HFF-Myc (cell line): ENCODE measurements at regions not wholly inside any gene's neighbourhood (a gene's known extent, or its start where the extent isn't known, plus 50 kb on each side); places are given as distances from the start of the nearest gene placed in this dataset.

ENCODE experiments used
- DNase-seq: peaks from one replicate; pipeline ENCODE4 v3.0.0-alpha.2; 2011; ENCODE audit warnings: low read depth; ENCODE audit errors: extremely low read depth
- H3K4me3 ChIP-seq: replicated peaks from 2 replicates; pipeline ENCODE4 v1.5.1; 2011; ENCODE audit warnings: low read depth, mild to moderate bottlenecking, control low read depth, low read length
- CTCF ChIP-seq: IDR thresholded peaks from 2 replicates; pipeline ENCODE4 v1.5.1; 2012; ENCODE audit warnings: mild to moderate bottlenecking, low read depth, low read length, control low read depth; ENCODE audit errors: missing control alignments

GRCh38 chr3:88334187-88334868, 184.6 kb downstream of the C3orf38 start:
- no peak for DNase-seq
- no peak overlapping the region for H3K4me3 ChIP-seq
- TF ChIP-seq CTCF: no peak

GRCh38 chr3:88336894-88337293, 187.1 kb downstream of the C3orf38 start:
- TF ChIP-seq CTCF: no peak
- DNase-seq: no peak
- H3K4me3 ChIP-seq: no peak overlapping the region

- no peak overlapping the region for H3K4me3 ChIP-seq
- DNase-seq: no peak
- TF ChIP-seq CTCF: no peak
These were observed 193.5 kb downstream of the C3orf38 start for GRCh38 chr3:88343264-88343663.

GRCh38 chr3:88346643-88347042, 196.9 kb downstream of the C3orf38 start:
- no peak for TF ChIP-seq CTCF
- H3K4me3 ChIP-seq: no peak overlapping the region
- no peak for DNase-seq

- no peak for TF ChIP-seq CTCF
- DNase-seq: no peak
- no peak overlapping the region for H3K4me3 ChIP-seq
These were observed 212.7 kb downstream of the C3orf38 start for GRCh38 chr3:88362428-88362827.

- no peak for DNase-seq
- H3K4me3 ChIP-seq: no peak overlapping the region
- TF ChIP-seq CTCF: no peak
These were observed 215.2 kb downstream of the C3orf38 start for GRCh38 chr3:88364926-88365325.

GRCh38 chr3:88369337-88369736, 219.6 kb downstream of the C3orf38 start:
- TF ChIP-seq CTCF: no peak

More at GRCh38 chr3:88369337-88369736, 219.6 kb downstream of the C3orf38 start:
- H3K4me3 ChIP-seq: no peak overlapping the region
- no peak for DNase-seq
